ENCODE measurements at regions not wholly inside any gene's neighbourhood (a gene's known extent, or its start where the extent isn't known, plus 50 kb on each side); places are given as distances from the start of the nearest gene placed in this dataset.

- intact Hi-C loops (cut with micrococcal nuclease) = no loop called here
- Mint-ChIP-seq H3K36me3 (ENCODE audit: low read depth) (no peaks in the 10 kb centered on the region), H3K27me3 (no peaks in the 10 kb centered on the region), H3K4me1 (no peaks in the 10 kb centered on the region), H3K4me3 (no peak overlapping the region), H3K27ac (no peak overlapping the region), H3K9me3 (no peaks in the 10 kb centered on the region)
- DNase-seq (no peak), ATAC-seq (ENCODE audit: low read depth) (no peak)
- ChIA-PET POLR2A (no interaction called here), CTCF (interaction anchor here (0.7 kb wide), 1 partner anchor 59 kb away, joined by 3 read pairs; no protein-coding TSS in a partner anchor)
- TF ChIP-seq CTCF (IDR thresholded peaks at IDR 0.05) = no peak
These were observed 595.8 kb downstream of the PSAT1 start for GRCh38 chr9:78892769-78893168.

- DNase-seq = no peak
- POLR2A ChIA-PET = no interaction called here
- H3K4me1 Mint-ChIP-seq = no peaks in the 10 kb centered on the region
- H3K27me3 Mint-ChIP-seq = no peaks in the 10 kb centered on the region
- H3K4me3 Mint-ChIP-seq = no peak overlapping the region
- H3K9me3 Mint-ChIP-seq = no peaks in the 10 kb centered on the region
- H3K36me3 Mint-ChIP-seq (ENCODE audit: low read depth) = no peaks in the 10 kb centered on the region
- no peak for ATAC-seq (ENCODE audit: low read depth)
- no peak for TF ChIP-seq CTCF (IDR thresholded peaks at IDR 0.05)
- no peak overlapping the region for H3K27ac Mint-ChIP-seq
- intact Hi-C loops (cut with micrococcal nuclease) = no loop called here
- CTCF ChIA-PET = no interaction called here
These were observed 597.0 kb downstream of the PSAT1 start for GRCh38 chr9:78893774-78894401.

DNA sequence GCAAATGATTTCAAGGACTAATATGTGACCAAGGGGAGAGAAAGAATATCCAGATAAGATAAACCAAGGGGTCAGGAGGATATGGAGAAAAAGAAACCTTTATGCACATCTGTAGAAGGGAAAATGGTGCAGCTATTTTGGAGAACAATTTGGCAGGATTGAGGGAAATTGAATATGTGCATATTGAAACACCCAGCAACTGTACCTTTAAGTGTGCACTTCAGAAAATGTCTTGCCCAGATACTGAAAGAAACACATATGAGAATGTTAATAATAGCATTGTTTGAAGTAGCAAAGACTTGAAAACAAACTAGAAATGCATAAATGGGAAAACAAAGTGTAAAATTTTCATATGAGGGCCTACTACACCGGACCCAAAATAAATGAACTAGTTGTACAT lies 599.6 kb downstream of the PSAT1 start:
- no peak for TF ChIP-seq CTCF (IDR thresholded peaks at IDR 0.05)
- H3K27me3 Mint-ChIP-seq = no peaks in the 10 kb centered on the region
- H3K9me3 Mint-ChIP-seq = no peaks in the 10 kb centered on the region
- intact Hi-C loops (cut with micrococcal nuclease) = no loop called here
- H3K27ac Mint-ChIP-seq = no peak overlapping the region
- DNase-seq (no peak), ATAC-seq (ENCODE audit: low read depth) (no peak)
- no peak overlapping the region for H3K4me3 Mint-ChIP-seq
- CTCF ChIA-PET = no interaction called here
- POLR2A ChIA-PET = no interaction called here
- H3K36me3 Mint-ChIP-seq (ENCODE audit: low read depth) = no peaks in the 10 kb centered on the region
- no peaks in the 10 kb centered on the region for H3K4me1 Mint-ChIP-seq

DNA sequence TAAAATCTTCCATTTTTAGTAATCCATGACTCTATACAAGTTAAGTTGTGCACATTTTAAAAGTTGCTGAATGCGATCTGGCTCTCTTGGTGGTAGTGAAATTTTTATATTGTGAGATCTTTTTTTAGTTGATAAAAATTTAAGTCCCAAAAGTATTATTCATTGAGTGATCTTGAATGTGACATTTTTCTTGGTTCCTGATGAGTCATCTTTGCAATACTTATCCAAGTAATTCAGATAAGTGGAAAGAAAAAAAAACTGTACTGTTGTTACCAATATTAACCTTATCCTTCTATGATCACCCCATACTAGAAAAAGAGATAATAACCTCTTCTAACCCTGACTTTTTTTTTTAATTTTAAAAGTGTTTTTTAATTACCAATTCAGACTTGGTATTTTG lies 601.3 kb downstream of the PSAT1 start:
- H3K36me3 Mint-ChIP-seq (ENCODE audit: low read depth) = no peaks in the 10 kb centered on the region
- no peaks in the 10 kb centered on the region for H3K9me3 Mint-ChIP-seq
- no peaks in the 10 kb centered on the region for H3K27me3 Mint-ChIP-seq
- no peaks in the 10 kb centered on the region for H3K4me1 Mint-ChIP-seq
- CTCF ChIA-PET = no interaction called here
- intact Hi-C loops (cut with micrococcal nuclease) = no loop called here
- DNase-seq (no peak), ATAC-seq (ENCODE audit: low read depth) (no peak)
- H3K4me3 Mint-ChIP-seq = no peak overlapping the region
- no peak overlapping the region for H3K27ac Mint-ChIP-seq
- no peak for TF ChIP-seq CTCF (IDR thresholded peaks at IDR 0.05)
- POLR2A ChIA-PET = no interaction called here

GRCh38 chr9:78899006-78899405 lies 602.1 kb downstream of the PSAT1 start:
- ChIA-PET POLR2A (no interaction called here), CTCF (no interaction called here)
- H3K4me3 Mint-ChIP-seq = no peak overlapping the region
- H3K27me3 Mint-ChIP-seq = no peaks in the 10 kb centered on the region
- no peaks in the 10 kb centered on the region for H3K36me3 Mint-ChIP-seq (ENCODE audit: low read depth)
- no peaks in the 10 kb centered on the region for H3K4me1 Mint-ChIP-seq
- DNase-seq = no peak
- H3K9me3 Mint-ChIP-seq = no peaks in the 10 kb centered on the region
- no peak overlapping the region for H3K27ac Mint-ChIP-seq
- no peak for ATAC-seq (ENCODE audit: low read depth)
- no peak for TF ChIP-seq CTCF (IDR thresholded peaks at IDR 0.05)
- intact Hi-C loops (cut with micrococcal nuclease) = no loop called here
